ENCODE measurements at regions not wholly inside any gene's neighbourhood (a gene's known extent, or its start where the extent isn't known, plus 50 kb on each side); places are given as distances from the start of the nearest gene placed in this dataset.

GRCh38 chrX:40506201-40506985 is 74.4 kb upstream of the ATP6AP2 start:
- no peak for TF ChIP-seq EZH2 (IDR thresholded peaks at IDR 0.05; ENCODE audit: borderline replicate concordance, low read depth, low read length, severe bottlenecking)
- no peak for TF ChIP-seq POLR2A (IDR thresholded peaks at IDR 0.05; ENCODE audit: low read depth, low read length)

All from endothelial cell of umbilical vein (primary cell).